Activated T-helper 9 cell treated with anti-CD3 and anti-CD28 coated beads, Interleukin-2, amount 50 U/mL, for 16 hours (primary cell): ENCODE measurements at regions not wholly inside any gene's neighbourhood (a gene's known extent, or its start where the extent isn't known, plus 50 kb on each side); places are given as distances from the start of the nearest gene placed in this dataset.
"Not testable (repeated sequence)": the region's sequence is repeated elsewhere in the genome, so short reads cannot be mapped to it uniquely, and the experiment has no call there.

Experiments
- DNase-seq: peaks from one replicate; pipeline ENCODE4 v3.0.0-alpha.2; 2020; ENCODE audit warnings: low read depth

GRCh38 chr14:51351997-51352396 lies 112.0 kb downstream of the TMX1 start:
- DNase-seq: no peak

GRCh38 chr14:51353901-51354300 lies 113.9 kb downstream of the TMX1 start:
- no peak for DNase-seq

- no peak for DNase-seq
These were observed 114.8 kb downstream of the TMX1 start for GRCh38 chr14:51354846-51355245.

GRCh38 chr14:51356381-51356780 lies 116.3 kb downstream of the TMX1 start:
- no peak for DNase-seq

GRCh38 chr14:51357250-51357649 lies 117.2 kb downstream of the TMX1 start:
- DNase-seq: no peak

GRCh38 chr14:51360592-51360991 lies 120.5 kb downstream of the TMX1 start:
- DNase-seq: no peak

GRCh38 chr14:51365241-51365965 lies 125.4 kb downstream of the TMX1 start:
- no peak for DNase-seq

- not testable (repeated sequence) for DNase-seq
These were observed 126.4 kb downstream of the TMX1 start for GRCh38 chr14:51366460-51366859.

GRCh38 chr14:51366866-51367599 lies 127.0 kb downstream of the TMX1 start:
- not testable (repeated sequence) for DNase-seq

- DNase-seq: no peak
These were observed 127.5 kb downstream of the TMX1 start for GRCh38 chr14:51367600-51367931.

GRCh38 chr14:51368721-51369163 lies 128.7 kb downstream of the TMX1 start:
- no peak for DNase-seq

GRCh38 chr14:51369814-51370213 lies 129.8 kb downstream of the TMX1 start:
- DNase-seq: no peak

GRCh38 chr14:51370758-51371386 lies 130.8 kb downstream of the TMX1 start:
- DNase-seq: no peak

GRCh38 chr14:51377186-51377585 lies 137.1 kb downstream of the TMX1 start:
- DNase-seq: not testable (repeated sequence)

GRCh38 chr14:51382506-51382905 lies 142.5 kb downstream of the TMX1 start:
- no peak for DNase-seq

GRCh38 chr14:51386411-51386810 lies 146.4 kb downstream of the TMX1 start:
- DNase-seq: no peak

GRCh38 chr14:51386983-51387735 lies 147.1 kb downstream of the TMX1 start:
- DNase-seq: no peak

- DNase-seq: no peak
These were observed 152.4 kb downstream of the TMX1 start for GRCh38 chr14:51392416-51392815.

GRCh38 chr14:51394384-51394783 lies 154.3 kb downstream of the TMX1 start:
- DNase-seq: no peak

GRCh38 chr14:51394804-51395203 lies 154.8 kb downstream of the TMX1 start:
- no peak for DNase-seq

GRCh38 chr14:51395361-51395849 lies 155.4 kb downstream of the TMX1 start:
- no peak for DNase-seq

- no peak for DNase-seq
These were observed 156.3 kb downstream of the TMX1 start for GRCh38 chr14:51396222-51396815.
